Esophagus muscularis mucosa (tissue), 3 donors: ENCODE measurements at regions not wholly inside any gene's neighbourhood (a gene's known extent, or its start where the extent isn't known, plus 50 kb on each side); places are given as distances from the start of the nearest gene placed in this dataset.

Experiments used
- POLR2A ChIP-seq: fragments of 450-650 bp; IDR thresholded peaks from one replicate; pipeline ENCODE4 v1.6.1; 2017; ENCODE audit warnings: antibody characterized with exemption, moderate library complexity, mild to moderate bottlenecking, low read depth
- POLR2AphosphoS5 ChIP-seq, 2 donors: sonication (generic); formaldehyde crosslinking; IDR thresholded peaks; one replicate each; pipeline ENCODE4 v1.6.1; 2017; ENCODE audit warnings: antibody characterized with exemption in 2 of 2
- TF ChIP-seq, protein P1 (sequence below), 3 experiments: fragments of 200-600 bp in 2 of 3; fragments of 450-650 bp in 1 of 3; sonication (generic) in 2 of 3; IDR thresholded peaks; one replicate each; pipeline ENCODE4 v1.5.1; 2017 to 2019; ENCODE audit warnings: antibody characterized with exemption in 3 of 3, mild to moderate bottlenecking in 2 of 3, moderate library complexity in 1 of 3

DNA sequence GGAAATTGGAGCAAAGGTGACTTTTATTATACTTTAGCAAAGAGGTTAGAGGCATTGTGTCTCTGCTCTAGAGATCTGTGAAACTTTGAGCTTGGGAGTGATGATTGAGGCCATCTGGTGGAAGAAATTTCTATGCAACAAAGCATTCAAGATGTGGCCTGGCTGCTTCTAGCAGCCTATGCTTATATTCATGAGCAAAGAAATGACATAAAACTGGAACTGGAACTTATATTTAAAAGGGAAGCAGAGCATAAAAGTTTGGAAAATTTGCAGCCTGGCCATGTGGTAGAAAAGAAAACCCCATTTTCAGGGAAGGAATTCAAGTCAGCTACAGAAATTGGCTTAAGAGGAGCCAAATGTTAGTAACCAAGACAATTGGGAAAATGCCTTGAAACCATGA, 70.4 kb downstream of the SDR9C7 start:
- TF ChIP-seq, protein P1, sequence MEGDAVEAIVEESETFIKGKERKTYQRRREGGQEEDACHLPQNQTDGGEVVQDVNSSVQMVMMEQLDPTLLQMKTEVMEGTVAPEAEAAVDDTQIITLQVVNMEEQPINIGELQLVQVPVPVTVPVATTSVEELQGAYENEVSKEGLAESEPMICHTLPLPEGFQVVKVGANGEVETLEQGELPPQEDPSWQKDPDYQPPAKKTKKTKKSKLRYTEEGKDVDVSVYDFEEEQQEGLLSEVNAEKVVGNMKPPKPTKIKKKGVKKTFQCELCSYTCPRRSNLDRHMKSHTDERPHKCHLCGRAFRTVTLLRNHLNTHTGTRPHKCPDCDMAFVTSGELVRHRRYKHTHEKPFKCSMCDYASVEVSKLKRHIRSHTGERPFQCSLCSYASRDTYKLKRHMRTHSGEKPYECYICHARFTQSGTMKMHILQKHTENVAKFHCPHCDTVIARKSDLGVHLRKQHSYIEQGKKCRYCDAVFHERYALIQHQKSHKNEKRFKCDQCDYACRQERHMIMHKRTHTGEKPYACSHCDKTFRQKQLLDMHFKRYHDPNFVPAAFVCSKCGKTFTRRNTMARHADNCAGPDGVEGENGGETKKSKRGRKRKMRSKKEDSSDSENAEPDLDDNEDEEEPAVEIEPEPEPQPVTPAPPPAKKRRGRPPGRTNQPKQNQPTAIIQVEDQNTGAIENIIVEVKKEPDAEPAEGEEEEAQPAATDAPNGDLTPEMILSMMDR (IDR thresholded peaks at IDR 0.05), result no peak
- TF ChIP-seq POLR2A (no peak), POLR2AphosphoS5 (IDR thresholded peaks at IDR 0.05) (no peak)
